Kidney (tissue), 13 donors: ENCODE measurements at regions not wholly inside any gene's neighbourhood (a gene's known extent, or its start where the extent isn't known, plus 50 kb on each side); places are given as distances from the start of the nearest gene placed in this dataset.

Source experiments
- DNase-seq, 5 donors: peaks; one replicate each; pipeline ENCODE4 v3.0.0-alpha.2; 2013 to 2020
- FAIRE-seq: peaks from 2 replicates; lab custom pipeline; 2012; peaks lifted over from hg19 to GRCh38; lab: Jason Lieb, UNC
- H3K27ac ChIP-seq, 2 donors: one replicate each; pipeline ENCODE4 v1.7.0; 2013; ENCODE audit warnings: low read depth in 2 of 2, low read length in 2 of 2, inconsistent platforms in 1 of 2
- H3K27me3 ChIP-seq: one replicate; pipeline ENCODE4 v1.7.1; 2013; ENCODE audit warnings: low read length, inconsistent platforms; ENCODE audit not compliant: control insufficient read depth, insufficient read depth
- H3K36me3 ChIP-seq, 3 donors: one replicate each; pipeline versions ENCODE4 v1.7.0 to v1.7.1; 2013; ENCODE audit warnings: low read length in 3 of 3, control low read depth in 1 of 3, inconsistent platforms in 1 of 3; ENCODE audit not compliant: insufficient read depth in 3 of 3, control insufficient read depth in 2 of 3
- H3K4me1 ChIP-seq, 3 donors: one replicate each; pipeline versions ENCODE4 v1.7.0 to v1.7.1; 2013; ENCODE audit warnings: low read length in 3 of 3, inconsistent platforms in 1 of 3, low read depth in 1 of 3; ENCODE audit not compliant: control insufficient read depth in 2 of 3, insufficient read depth in 2 of 3
- H3K4me3 ChIP-seq, 3 donors: one replicate each; pipeline versions ENCODE4 v1.7.0 to v1.8.1; 2013; ENCODE audit warnings: low read length in 3 of 3, control low read depth in 1 of 3, inconsistent platforms in 1 of 3
- H3K9ac ChIP-seq, 3 donors: one replicate each; pipeline versions ENCODE4 v1.7.0 to v1.7.1; 2013; ENCODE audit warnings: low read length in 3 of 3, control low read depth in 1 of 3, inconsistent platforms in 1 of 3
- H3K9me3 ChIP-seq, 3 donors: one replicate each; pipeline versions ENCODE4 v1.7.0 to v1.7.1; 2013; ENCODE audit warnings: low read length in 3 of 3, control low read depth in 1 of 3, inconsistent platforms in 1 of 3; ENCODE audit not compliant: control insufficient read depth in 2 of 3, insufficient read depth in 1 of 3
- CTCF ChIP-seq: IDR thresholded peaks from 3 replicates; pipeline ENCODE4 v1.5.1; 2012; ENCODE audit warnings: mild to moderate bottlenecking, moderate library complexity, borderline replicate concordance; ENCODE audit not compliant: insufficient read depth; ENCODE audit errors: extremely low read depth
- intact Hi-C: fragments of 100-400 bp; cut with DNase I; formaldehyde crosslinking; loops from one replicate; pipeline ENCODE4 v1.11.1; 2022
- donor health status: control.
- donor health status: control.
- donor health status: control.
- donor health status: control.
- donor health status: control.
- donor health status: DM: yes; HTN: yes; CAD: no.
- donor health status: Normal renal cell carcinoma (clear cell type).

- DNase-seq (no peak), FAIRE-seq (no peak)
- Histone ChIP-seq H3K9ac (no peak overlapping the region), H3K4me3 (no peak overlapping the region), H3K27me3 (no peaks in the 10 kb centered on the region), H3K36me3 (no peaks in the 10 kb centered on the region), H3K9me3 (no peaks in the 10 kb centered on the region), H3K4me1 (no peaks in the 10 kb centered on the region), H3K27ac (no peak overlapping the region)
- intact Hi-C loops: no loop called here
- no peak for TF ChIP-seq CTCF
Measured at GRCh38 chr7:22066522-22066921, 120.8 kb upstream of the CDCA7L start.

- Histone ChIP-seq H3K27ac (no peak overlapping the region), H3K9me3 (no peaks in the 10 kb centered on the region), H3K36me3 (no peaks in the 10 kb centered on the region), H3K27me3 (no peaks in the 10 kb centered on the region), H3K4me3 (no peak overlapping the region), H3K4me1 (no peaks in the 10 kb centered on the region), H3K9ac (no peak overlapping the region)
- FAIRE-seq (no peak), DNase-seq (no peak)
- intact Hi-C loops: no loop called here
- TF ChIP-seq CTCF: no peak
Measured at GRCh38 chr7:22064816-22065215, 119.1 kb upstream of the CDCA7L start.

GRCh38 chr7:22061775-22062174 is 116.1 kb upstream of the CDCA7L start:
- H3K27me3 ChIP-seq: no peaks in the 10 kb centered on the region
- TF ChIP-seq CTCF: no peak
- intact Hi-C loops: no loop called here
- FAIRE-seq (no peak), DNase-seq (no peak)
- H3K4me1 ChIP-seq: no peaks in the 10 kb centered on the region
- H3K9me3 ChIP-seq: no peaks in the 10 kb centered on the region
- H3K9ac ChIP-seq: no peak overlapping the region
- no peak overlapping the region for H3K27ac ChIP-seq
- no peaks in the 10 kb centered on the region for H3K36me3 ChIP-seq
- H3K4me3 ChIP-seq: no peak overlapping the region

- intact Hi-C loops: no loop called here
- FAIRE-seq (no peak), DNase-seq (no peak)
- no peaks in the 10 kb centered on the region for H3K9me3 ChIP-seq
- H3K4me1 ChIP-seq: no peaks in the 10 kb centered on the region
- TF ChIP-seq CTCF: no peak
- no peak overlapping the region for H3K9ac ChIP-seq
- H3K36me3 ChIP-seq: no peaks in the 10 kb centered on the region
- no peaks in the 10 kb centered on the region for H3K27me3 ChIP-seq
- no peak overlapping the region for H3K27ac ChIP-seq
- H3K4me3 ChIP-seq: no peak overlapping the region
Measured at GRCh38 chr7:22060863-22061262, 115.2 kb upstream of the CDCA7L start.
